Thyroid gland (tissue), 4 donors: ENCODE measurements at regions not wholly inside any gene's neighbourhood (a gene's known extent, or its start where the extent isn't known, plus 50 kb on each side); places are given as distances from the start of the nearest gene placed in this dataset.

Experiments
- CTCF ChIP-seq, 6 experiments: fragments of 200-600 bp in 3 of 6; fragments of 450-650 bp in 3 of 6; sonication (generic) in 3 of 6; IDR thresholded peaks; one replicate each; pipeline ENCODE4 v1.5.1; 2016 to 2019; ENCODE audit warnings: antibody characterized with exemption in 6 of 6, mild to moderate bottlenecking in 2 of 6, inconsistent platforms in 1 of 6, moderate library complexity in 1 of 6
- POLR2A ChIP-seq, 2 donors: fragments of 450-650 bp; IDR thresholded peaks; one replicate each; pipeline ENCODE4 v1.6.1; 2017; ENCODE audit warnings: antibody characterized with exemption in 2 of 2, mild to moderate bottlenecking in 2 of 2, moderate library complexity in 1 of 2

- TF ChIP-seq CTCF (IDR thresholded peaks at IDR 0.05) = no peak
- no peak for TF ChIP-seq POLR2A (IDR thresholded peaks at IDR 0.05)
These were observed 1035.6 kb downstream of the PCDH17 start for GRCh38 chr13:58667096-58667495.
